OCI-LY3 (cell line): ENCODE measurements at regions not wholly inside any gene's neighbourhood (a gene's known extent, or its start where the extent isn't known, plus 50 kb on each side); places are given as distances from the start of the nearest gene placed in this dataset.

ENCODE experiments used
- CTCF ChIP-seq: fragments of 200-600, 300-600 bp; sonication (generic); IDR thresholded peaks from 2 replicates; pipeline ENCODE4 v1.5.1; 2014; ENCODE audit warnings: antibody characterized with exemption, low read length, low read depth
- EZH2phosphoT487 ChIP-seq: fragments of 200-600 bp; shearing (Covaris generic); IDR thresholded peaks from 2 replicates; pipeline ENCODE4 v1.6.1; 2018; ENCODE audit warnings: antibody characterized with exemption, mixed run types, low read depth

- TF ChIP-seq CTCF (no peak), EZH2phosphoT487 (no peak)
Observed at GRCh38 chr4:124455671-124456070, 256.9 kb downstream of the ANKRD50 start.
